Transverse colon (tissue), 4 donors: ENCODE measurements at regions not wholly inside any gene's neighbourhood (a gene's known extent, or its start where the extent isn't known, plus 50 kb on each side); places are given as distances from the start of the nearest gene placed in this dataset.

Source experiments
- DNase-seq: peaks from one replicate; pipeline ENCODE4 v3.0.0-alpha.2; 2019
- H3K27ac ChIP-seq, 4 donors: fragments of 200-600 bp; sonication (generic); 2 replicates each; pipeline ENCODE4 v1.5.1; 2016 to 2018; ENCODE audit warnings: inconsistent platforms in 4 of 4
- H3K27me3 ChIP-seq: fragments of 200-600 bp; sonication (generic); 2 replicates; pipeline ENCODE4 v1.5.1; 2017; ENCODE audit warnings: inconsistent platforms
- H3K36me3 ChIP-seq, 4 donors: fragments of 200-600 bp; sonication (generic); 2 replicates each; pipeline ENCODE4 v1.5.1; 2017 to 2019; ENCODE audit warnings: inconsistent platforms in 4 of 4
- H3K4me1 ChIP-seq, 4 donors: fragments of 200-600 bp; sonication (generic); 2 replicates each; pipeline ENCODE4 v1.5.1; 2017 to 2020; ENCODE audit warnings: inconsistent platforms in 4 of 4
- H3K4me3 ChIP-seq, 4 donors: fragments of 200-600 bp; sonication (generic); 1 replicate in 1 of 4; 2 replicates in 3 of 4; pipeline versions ENCODE4 v1.5.1 to v1.6.1; 2017 to 2019; ENCODE audit warnings: inconsistent platforms in 4 of 4
- H3K9me3 ChIP-seq, 2 donors: fragments of 200-600 bp; sonication (generic); 2 replicates each; pipeline ENCODE4 v1.5.1; 2017 to 2019; ENCODE audit warnings: inconsistent platforms in 2 of 2
- CTCF ChIP-seq, 5 experiments: fragments of 200-600 bp in 3 of 5; fragments of 450-650 bp in 2 of 5; sonication (generic) in 3 of 5; IDR thresholded peaks; 1 replicate in 2 of 5; 2 replicates in 3 of 5; pipeline ENCODE4 v1.5.1; 2016 to 2017; ENCODE audit warnings: antibody characterized with exemption in 5 of 5, inconsistent platforms in 3 of 5, mild to moderate bottlenecking in 2 of 5, moderate library complexity in 1 of 5
- EP300 ChIP-seq: sonication (generic); formaldehyde crosslinking; IDR thresholded peaks from one replicate; pipeline ENCODE4 v1.6.1; 2017; ENCODE audit warnings: antibody characterized with exemption, low read depth
- POLR2A ChIP-seq: fragments of 450-650 bp; IDR thresholded peaks from one replicate; pipeline ENCODE4 v1.6.1; 2016; ENCODE audit warnings: antibody characterized with exemption, mild to moderate bottlenecking, moderate library complexity
- POLR2AphosphoS5 ChIP-seq, 3 donors: sonication (generic); formaldehyde crosslinking; IDR thresholded peaks; one replicate each; pipeline ENCODE4 v1.6.1; 2016; ENCODE audit warnings: antibody characterized with exemption in 3 of 3
- WGBS, 2 donors: methylation state at CpG; one replicate each; pipeline ENCODE4 v1.1.5; 2018; ENCODE audit warnings: low coverage in 1 of 2; 5-methylcytosine and 5-hydroxymethylcytosine counted together
- in situ Hi-C, 4 donors: fragments of 200-750 bp; cut with MboI; loops; one replicate each; pipeline versions ENCODE4 v1.15.0 to v1.15.1; 2017; ENCODE audit warnings: low sequenced_read_pairs in 3 of 4, low pct_ligation_motif_present in 1 of 4, low pct_unique_long_range_greater_than_20kb in 1 of 4
- intact Hi-C: fragments of 100-400 bp; cut with DNase I; formaldehyde crosslinking; loops from one replicate; pipeline ENCODE4 v1.15.1; 2023; ENCODE audit warnings: low total_unique reads

GRCh38 chr13:107690181-107690580, 525.2 kb downstream of the LIG4 start:
- in situ Hi-C loops = no loop called here
- Histone ChIP-seq H3K4me3 (no peak overlapping the region), H3K9me3 (no peaks in the 10 kb centered on the region), H3K27ac (no peak overlapping the region), H3K36me3 (no peaks in the 10 kb centered on the region), H3K4me1 (no peaks in the 10 kb centered on the region), H3K27me3 (no peaks in the 10 kb centered on the region)
- intact Hi-C loops = no loop called here
- no peak for DNase-seq
- TF ChIP-seq POLR2AphosphoS5 (IDR thresholded peaks at IDR 0.05) (no peak), POLR2A (no peak), CTCF (IDR thresholded peaks at IDR 0.05) (no peak), EP300 (no peak)
- 8% methylated on average over 2 of the region's 2 CpGs for whole genome bisulfite sequencing, 2 donors

- WGBS, 2 donors = 86 to 91% methylated on average over 9 of the region's 9 CpGs
- intact Hi-C loops (no loop called here), in situ Hi-C loops (no loop called here)
- Histone ChIP-seq H3K27ac (no peak overlapping the region), H3K4me1 (no peaks in the 10 kb centered on the region), H3K36me3 (no peaks in the 10 kb centered on the region), H3K27me3 (no peaks in the 10 kb centered on the region), H3K4me3 (no peak overlapping the region), H3K9me3 (no peaks in the 10 kb centered on the region)
- TF ChIP-seq CTCF (IDR thresholded peaks at IDR 0.05) (no peak), EP300 (no peak), POLR2AphosphoS5 (IDR thresholded peaks at IDR 0.05) (no peak), POLR2A (no peak)
- no peak for DNase-seq
Measured at GRCh38 chr13:107685876-107686275, 529.5 kb downstream of the LIG4 start.

- Histone ChIP-seq H3K36me3 (no peaks in the 10 kb centered on the region), H3K27ac (no peak overlapping the region), H3K9me3 (no peaks in the 10 kb centered on the region), H3K27me3 (no peaks in the 10 kb centered on the region), H3K4me3 (no peak overlapping the region), H3K4me1 (no peaks in the 10 kb centered on the region)
- WGBS, 2 donors = 46 to 55% methylated on average over 4 to 10 of the region's 10 CpGs
- in situ Hi-C loops (no loop called here), intact Hi-C loops (no loop called here)
- TF ChIP-seq POLR2AphosphoS5 (IDR thresholded peaks at IDR 0.05) (no peak), EP300 (no peak), POLR2A (no peak), CTCF (IDR thresholded peaks at IDR 0.05) (no peak)
- no peak for DNase-seq
Measured at GRCh38 chr13:107681600-107681999, 533.7 kb downstream of the LIG4 start.

- 67 to 83% methylated on average over 6 to 7 of the region's 7 CpGs for WGBS, 2 donors
- no peak for TF ChIP-seq POLR2A
- TF ChIP-seq CTCF (IDR thresholded peaks at IDR 0.05) = no peak
- TF ChIP-seq EP300 = no peak
- TF ChIP-seq POLR2AphosphoS5 (IDR thresholded peaks at IDR 0.05) = no peak
- in situ Hi-C loops = no loop called here
Measured at GRCh38 chr13:107680115-107680514, 535.2 kb downstream of the LIG4 start.

More at GRCh38 chr13:107680115-107680514, 535.2 kb downstream of the LIG4 start:
- Histone ChIP-seq H3K27me3 (no peaks in the 10 kb centered on the region), H3K27ac (no peak overlapping the region), H3K4me3 (no peak overlapping the region), H3K36me3 (no peaks in the 10 kb centered on the region), H3K9me3 (no peaks in the 10 kb centered on the region), H3K4me1 (no peaks in the 10 kb centered on the region)
- intact Hi-C loops = no loop called here
- no peak for DNase-seq
